ENCODE measurements at regions not wholly inside any gene's neighbourhood (a gene's known extent, or its start where the extent isn't known, plus 50 kb on each side); places are given as distances from the start of the nearest gene placed in this dataset.
A peak's percentile ranks its signal among the peaks of the same experiment; 100 is the strongest.

DNA sequence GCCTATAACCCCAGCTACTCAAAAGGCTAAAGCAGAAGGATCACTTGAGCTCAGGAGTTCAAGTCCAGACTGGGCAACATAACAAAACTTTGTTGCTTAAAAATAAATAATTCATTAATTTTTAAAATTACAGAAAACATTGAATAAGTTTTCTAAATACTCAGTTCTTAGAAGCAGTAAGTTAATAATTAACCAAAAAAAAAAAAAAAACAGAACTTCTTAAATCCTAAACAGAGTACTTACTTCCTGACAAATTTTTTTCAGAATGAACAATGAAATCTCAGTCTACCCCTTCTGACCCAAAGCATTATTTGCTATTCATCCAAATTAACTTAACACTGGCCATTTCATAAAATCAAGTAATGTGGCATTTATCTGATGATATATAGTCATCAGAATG, 65.4 kb upstream of the ARHGAP32 start (continued):
- TF ChIP-seq RARB (CRISPR knock-in tag; IDR thresholded peaks at IDR 0.05) (no peak), BACH2 (CRISPR knock-in tag; IDR thresholded peaks at IDR 0.05; ENCODE audit: borderline replicate concordance) (no peak), ZNF70 (CRISPR knock-in tag; IDR thresholded peaks at IDR 0.05) (no peak)

DNA sequence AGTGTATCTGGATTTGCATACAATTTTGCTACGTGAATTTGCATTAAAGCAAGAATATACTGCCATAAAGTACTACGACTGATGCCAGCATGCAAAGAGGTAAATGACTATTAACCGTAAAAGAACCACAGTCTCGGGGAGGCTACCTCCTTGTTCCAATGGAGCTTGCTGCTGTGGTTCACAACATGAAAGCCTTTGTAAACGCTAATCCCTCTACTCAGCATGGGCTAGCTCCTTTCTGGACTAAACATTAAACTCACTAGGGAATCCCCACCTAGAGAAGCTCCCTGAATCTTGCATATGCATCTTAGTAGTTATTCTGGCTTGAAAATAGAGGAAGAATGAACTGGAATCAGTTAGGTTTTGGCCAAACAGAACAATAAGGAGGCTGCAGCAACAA, 60.5 kb upstream of the ARHGAP32 start:
- TF ChIP-seq ZFP30 (CRISPR knock-in tag; IDR thresholded peaks at IDR 0.05) (no peak), CREB5 (CRISPR knock-in tag; IDR thresholded peaks at IDR 0.05; ENCODE audit: low read depth) (no peak)
- no peak for ATAC-seq

GRCh38 chr11:129251067-129251466, 58.9 kb upstream of the ARHGAP32 start:
- ATAC-seq = peak; percentile 51
- TF ChIP-seq TOX (CRISPR knock-in tag; IDR thresholded peaks at IDR 0.05; ENCODE audit: borderline replicate concordance) (no peak), ZNF565 (CRISPR knock-in tag; conservative IDR thresholded peaks at IDR 0.05; ENCODE audit: low read depth) (no peak), ZFP30 (CRISPR knock-in tag; IDR thresholded peaks at IDR 0.05) (no peak), TSHZ2 (CRISPR knock-in tag; IDR thresholded peaks at IDR 0.05) (no peak), ZFP3 (CRISPR knock-in tag; IDR thresholded peaks at IDR 0.05) (no peak), BACH2 (CRISPR knock-in tag; IDR thresholded peaks at IDR 0.05; ENCODE audit: borderline replicate concordance) (no peak), ZC3H10 (CRISPR knock-in tag; IDR thresholded peaks at IDR 0.05) (no peak), ZNF8 (CRISPR knock-in tag; IDR thresholded peaks at IDR 0.05) (no peak), SNAI2 (CRISPR knock-in tag; IDR thresholded peaks at IDR 0.05) (no peak), CREB5 (CRISPR knock-in tag; IDR thresholded peaks at IDR 0.05; ENCODE audit: low read depth) (no peak), OSR1 (CRISPR knock-in tag; IDR thresholded peaks at IDR 0.05) (no peak), GLIS3 (CRISPR knock-in tag; IDR thresholded peaks at IDR 0.05) (no peak), CSDC2 (CRISPR knock-in tag; IDR thresholded peaks at IDR 0.05) (no peak), ESRRG (CRISPR knock-in tag; IDR thresholded peaks at IDR 0.05) (no peak), TCF4 (CRISPR knock-in tag; IDR thresholded peaks at IDR 0.05; ENCODE audit: borderline replicate concordance) (no peak), ZNF70 (CRISPR knock-in tag; IDR thresholded peaks at IDR 0.05) (no peak)
- TF ChIP-seq, protein P1, sequence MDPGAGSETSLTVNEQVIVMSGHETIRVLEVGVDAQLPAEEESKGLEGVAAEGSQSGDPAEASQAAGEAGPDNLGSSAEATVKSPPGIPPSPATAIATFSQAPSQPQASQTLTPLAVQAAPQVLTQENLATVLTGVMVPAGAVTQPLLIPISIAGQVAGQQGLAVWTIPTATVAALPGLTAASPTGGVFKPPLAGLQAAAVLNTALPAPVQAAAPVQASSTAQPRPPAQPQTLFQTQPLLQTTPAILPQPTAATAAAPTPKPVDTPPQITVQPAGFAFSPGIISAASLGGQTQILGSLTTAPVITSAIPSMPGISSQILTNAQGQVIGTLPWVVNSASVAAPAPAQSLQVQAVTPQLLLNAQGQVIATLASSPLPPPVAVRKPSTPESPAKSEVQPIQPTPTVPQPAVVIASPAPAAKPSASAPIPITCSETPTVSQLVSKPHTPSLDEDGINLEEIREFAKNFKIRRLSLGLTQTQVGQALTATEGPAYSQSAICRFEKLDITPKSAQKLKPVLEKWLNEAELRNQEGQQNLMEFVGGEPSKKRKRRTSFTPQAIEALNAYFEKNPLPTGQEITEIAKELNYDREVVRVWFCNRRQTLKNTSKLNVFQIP (CRISPR knock-in tag; IDR thresholded peaks at IDR 0.05; ENCODE audit: borderline replicate concordance, low read depth) = no peak
- TF ChIP-seq, protein P2, sequence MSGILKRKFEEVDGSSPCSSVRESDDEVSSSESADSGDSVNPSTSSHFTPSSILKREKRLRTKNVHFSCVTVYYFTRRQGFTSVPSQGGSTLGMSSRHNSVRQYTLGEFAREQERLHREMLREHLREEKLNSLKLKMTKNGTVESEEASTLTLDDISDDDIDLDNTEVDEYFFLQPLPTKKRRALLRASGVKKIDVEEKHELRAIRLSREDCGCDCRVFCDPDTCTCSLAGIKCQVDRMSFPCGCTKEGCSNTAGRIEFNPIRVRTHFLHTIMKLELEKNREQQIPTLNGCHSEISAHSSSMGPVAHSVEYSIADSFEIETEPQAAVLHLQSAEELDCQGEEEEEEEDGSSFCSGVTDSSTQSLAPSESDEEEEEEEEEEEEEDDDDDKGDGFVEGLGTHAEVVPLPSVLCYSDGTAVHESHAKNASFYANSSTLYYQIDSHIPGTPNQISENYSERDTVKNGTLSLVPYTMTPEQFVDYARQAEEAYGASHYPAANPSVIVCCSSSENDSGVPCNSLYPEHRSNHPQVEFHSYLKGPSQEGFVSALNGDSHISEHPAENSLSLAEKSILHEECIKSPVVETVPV (CRISPR knock-in tag; IDR thresholded peaks at IDR 0.05) = no peak

DNA sequence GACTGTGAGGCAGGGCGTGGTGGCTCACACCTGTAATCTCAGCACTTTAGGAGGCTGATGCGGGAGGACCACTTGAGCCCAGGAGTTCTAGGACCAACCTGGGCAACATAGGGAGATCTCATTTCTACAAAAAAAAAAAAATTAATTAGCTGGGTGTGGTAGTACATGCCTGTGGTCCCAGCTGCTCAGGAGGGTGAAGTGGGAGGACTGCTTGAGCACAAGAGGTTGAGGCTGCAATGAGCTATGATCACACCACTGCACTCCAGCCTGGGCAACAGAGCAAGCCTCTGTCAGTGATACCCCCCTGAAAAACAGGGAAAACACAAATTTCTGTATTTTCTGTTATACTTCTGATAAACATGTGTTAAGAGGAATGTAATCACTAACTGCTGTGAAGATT, 57.8 kb upstream of the ARHGAP32 start:
- no peak; the same call in 2 of the 3 replicates for ATAC-seq
- TF ChIP-seq PPARA (CRISPR knock-in tag; IDR thresholded peaks at IDR 0.05; ENCODE audit: borderline replicate concordance) = no peak
- TF ChIP-seq, protein P1 (CRISPR knock-in tag; IDR thresholded peaks at IDR 0.05; ENCODE audit: borderline replicate concordance, low read depth) = no peak
- TF ChIP-seq BACH2 (CRISPR knock-in tag; IDR thresholded peaks at IDR 0.05; ENCODE audit: borderline replicate concordance) = no peak
- TF ChIP-seq ZFP30 (CRISPR knock-in tag; IDR thresholded peaks at IDR 0.05) = no peak

Data from SK-N-SH treated with all-trans-retinoic acid at 6 μM for 48 hours (cell line).